ENCODE measurements at regions not wholly inside any gene's neighbourhood (a gene's known extent, or its start where the extent isn't known, plus 50 kb on each side); places are given as distances from the start of the nearest gene placed in this dataset.

- no peak overlapping the region for H3K4me3 ChIP-seq (ENCODE audit: low read depth, low read length)
- TF ChIP-seq CTCF (IDR thresholded peaks at IDR 0.05; ENCODE audit: insufficient read depth, low read depth, low read length): no peak
- peak; percentile 34 for DNase-seq (ENCODE audit: low read depth)
Measured at GRCh38 chr16:14362774-14363371, 267.2 kb downstream of the PARN start.

- TF ChIP-seq CTCF (IDR thresholded peaks at IDR 0.05; ENCODE audit: insufficient read depth, low read depth, low read length): no peak
- no peak for DNase-seq (ENCODE audit: low read depth)
- no peak overlapping the region for H3K4me3 ChIP-seq (ENCODE audit: low read depth, low read length)
Measured at GRCh38 chr16:14360326-14361037, 269.6 kb downstream of the PARN start.

- TF ChIP-seq CTCF (IDR thresholded peaks at IDR 0.05; ENCODE audit: insufficient read depth, low read depth, low read length): no peak
- no peak for DNase-seq (ENCODE audit: low read depth)
- no peak overlapping the region for H3K4me3 ChIP-seq (ENCODE audit: low read depth, low read length)
Measured at GRCh38 chr16:14358697-14359305, 271.3 kb downstream of the PARN start.

- no peak for TF ChIP-seq CTCF (IDR thresholded peaks at IDR 0.05; ENCODE audit: insufficient read depth, low read depth, low read length)
- no peak overlapping the region for H3K4me3 ChIP-seq (ENCODE audit: low read depth, low read length)
- no peak for DNase-seq (ENCODE audit: low read depth)
Measured at GRCh38 chr16:14357328-14357727, 272.7 kb downstream of the PARN start.

- no peak overlapping the region for H3K4me3 ChIP-seq (ENCODE audit: low read depth, low read length)
- DNase-seq (ENCODE audit: low read depth): no peak
Measured at GRCh38 chr16:14356064-14356463, 274.0 kb downstream of the PARN start.

More at GRCh38 chr16:14356064-14356463, 274.0 kb downstream of the PARN start:
- no peak for TF ChIP-seq CTCF (IDR thresholded peaks at IDR 0.05; ENCODE audit: insufficient read depth, low read depth, low read length)

Measured in fibroblast of villous mesenchyme (primary cell).